ENCODE measurements at regions not wholly inside any gene's neighbourhood (a gene's known extent, or its start where the extent isn't known, plus 50 kb on each side); places are given as distances from the start of the nearest gene placed in this dataset.

DNA sequence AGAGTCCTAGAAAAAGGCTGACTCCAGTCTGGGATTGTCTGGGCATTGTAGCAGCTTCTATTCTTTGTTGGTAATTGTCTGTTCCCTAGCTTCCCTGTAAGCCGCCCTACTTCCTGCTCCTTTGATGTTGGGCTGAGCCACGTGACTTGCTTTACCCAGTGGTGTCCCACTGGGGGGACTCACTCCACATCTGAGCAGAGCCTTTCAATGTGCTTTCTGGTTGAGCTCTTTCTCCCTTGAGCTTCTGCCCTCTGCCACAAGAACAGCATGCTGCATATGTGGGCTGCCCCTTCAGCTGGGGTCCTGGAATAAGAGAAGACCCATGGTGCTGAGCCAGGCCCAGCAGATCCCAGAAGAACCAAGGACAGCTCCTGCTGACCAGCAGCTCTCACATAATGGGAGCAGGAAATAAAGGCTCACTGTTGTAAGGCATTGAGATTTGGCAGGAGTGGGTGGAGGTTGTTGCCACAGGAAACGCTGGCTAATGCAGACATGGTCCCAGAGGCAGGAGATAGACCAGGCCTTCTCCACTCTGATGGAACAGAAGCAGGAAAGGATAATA, 276.3 kb upstream of the GJB5 start:
- no peak for DNase-seq (ENCODE audit: low read depth)

DNA sequence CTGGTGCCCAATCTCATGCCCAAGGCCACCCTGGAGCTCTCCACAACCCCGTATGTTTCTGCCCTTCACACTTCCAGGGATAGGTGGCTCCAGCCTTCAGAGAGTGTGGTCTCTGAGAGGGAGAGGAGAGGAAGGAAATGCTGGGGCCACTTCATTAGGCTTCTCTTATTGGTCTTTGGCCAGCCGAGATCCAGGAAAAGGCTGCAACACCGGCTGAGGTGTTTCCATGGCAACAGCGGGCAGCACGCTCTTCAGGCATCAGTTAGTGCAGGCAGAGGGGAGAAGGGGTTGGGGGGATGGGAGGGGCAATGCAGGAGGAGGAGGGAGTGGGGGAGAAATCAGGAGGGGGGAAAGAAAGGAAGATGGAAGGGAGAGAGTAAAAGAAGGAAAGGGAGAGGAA, 275.1 kb upstream of the GJB5 start:
- no peak for DNase-seq (ENCODE audit: low read depth)

DNA sequence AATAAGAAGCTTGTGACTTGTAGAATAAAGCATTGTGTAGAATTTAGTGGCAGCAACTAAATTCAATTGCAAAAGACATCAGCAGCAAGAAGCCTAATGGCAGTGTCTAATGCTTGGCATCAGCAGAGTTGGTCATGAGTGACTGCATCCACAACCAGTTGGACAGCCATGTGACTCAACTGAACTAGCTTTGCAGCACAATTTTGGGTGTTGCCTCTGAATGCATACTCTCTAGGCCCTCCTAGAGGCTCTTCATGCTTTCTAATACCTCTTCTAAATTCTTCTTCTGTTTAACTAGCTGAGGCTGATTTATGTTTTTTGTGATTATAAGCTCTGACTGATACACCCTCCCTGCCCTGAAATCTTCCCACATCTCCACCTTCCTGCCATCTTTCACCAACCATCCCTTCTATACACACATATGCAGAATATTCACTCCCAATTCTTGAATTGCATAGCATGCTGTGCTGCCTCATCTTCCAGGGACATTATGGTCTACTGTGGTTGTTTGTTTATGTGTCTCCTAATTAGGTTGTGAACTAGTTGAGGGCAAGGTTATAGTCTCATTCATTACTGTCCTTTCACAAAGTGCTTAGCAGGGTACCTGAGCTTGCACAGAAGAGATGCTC, 266.7 kb upstream of the GJB5 start:
- DNase-seq (ENCODE audit: low read depth), result no peak

DNA sequence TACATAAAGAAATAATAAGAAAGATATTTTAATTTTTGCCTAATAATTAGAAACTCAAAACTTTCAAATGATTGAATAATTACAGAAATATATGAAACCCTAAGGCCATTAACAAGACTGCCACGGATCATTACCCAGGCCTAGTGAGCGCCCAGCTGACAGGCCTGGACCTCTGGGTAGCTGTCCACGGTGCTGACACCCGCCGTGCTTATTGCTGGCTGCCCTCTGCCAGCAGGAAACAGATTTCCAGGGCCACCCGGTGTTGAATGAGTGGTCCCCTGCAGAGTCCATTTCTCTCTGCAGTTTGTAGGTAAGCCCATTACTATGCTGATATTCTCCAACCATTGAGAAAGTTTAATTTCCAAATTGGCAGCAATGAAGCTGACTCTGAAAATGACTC, 254.4 kb upstream of the GJB5 start:
- no peak for DNase-seq (ENCODE audit: low read depth)

DNA sequence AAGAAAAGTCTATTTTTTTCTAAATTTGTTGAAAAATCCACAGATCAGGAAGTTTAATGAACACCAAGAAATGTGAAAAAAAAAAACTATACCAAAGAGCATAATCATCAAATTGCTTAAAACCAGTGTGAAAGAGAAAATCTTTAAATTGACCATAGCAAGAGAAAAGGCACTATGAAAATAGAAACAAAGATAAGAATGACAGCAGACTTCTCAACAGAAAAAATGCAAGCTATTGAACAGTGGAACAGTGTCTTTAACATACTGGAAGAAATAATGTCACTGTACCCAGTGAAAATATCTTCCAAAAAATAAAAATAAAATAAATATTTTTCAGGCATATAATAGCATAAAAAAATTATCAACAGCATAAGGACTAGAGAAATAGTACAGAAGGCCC, 243.0 kb upstream of the GJB5 start:
- DNase-seq (ENCODE audit: low read depth), result no peak

DNA sequence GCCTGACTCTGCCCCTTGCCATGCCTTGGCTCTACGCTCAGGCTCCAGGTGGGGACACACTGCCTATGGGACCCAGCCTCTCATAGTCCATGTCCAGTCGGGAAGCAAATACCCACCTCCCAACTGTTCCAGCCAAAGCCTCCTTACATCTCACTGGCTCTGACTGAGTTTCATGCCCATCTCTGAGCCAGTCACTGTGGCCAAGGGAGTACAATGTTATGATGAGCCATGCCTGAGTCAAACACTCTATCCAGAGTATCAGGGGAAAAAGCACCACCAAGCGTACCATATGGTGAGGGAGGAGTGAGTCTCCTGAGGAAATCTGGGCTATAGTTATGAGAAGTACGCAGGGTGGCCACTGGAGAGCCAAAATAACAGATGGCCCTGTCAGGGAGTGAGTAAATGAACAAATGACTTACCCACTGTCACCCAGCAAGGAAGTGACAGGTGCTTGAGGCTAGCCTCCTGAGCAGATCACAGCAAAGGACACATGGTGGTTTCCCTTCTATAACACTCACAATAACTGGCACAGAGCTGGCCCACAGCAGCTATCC, 236.6 kb upstream of the GJB5 start:
- DNase-seq (ENCODE audit: low read depth), result no peak

DNA sequence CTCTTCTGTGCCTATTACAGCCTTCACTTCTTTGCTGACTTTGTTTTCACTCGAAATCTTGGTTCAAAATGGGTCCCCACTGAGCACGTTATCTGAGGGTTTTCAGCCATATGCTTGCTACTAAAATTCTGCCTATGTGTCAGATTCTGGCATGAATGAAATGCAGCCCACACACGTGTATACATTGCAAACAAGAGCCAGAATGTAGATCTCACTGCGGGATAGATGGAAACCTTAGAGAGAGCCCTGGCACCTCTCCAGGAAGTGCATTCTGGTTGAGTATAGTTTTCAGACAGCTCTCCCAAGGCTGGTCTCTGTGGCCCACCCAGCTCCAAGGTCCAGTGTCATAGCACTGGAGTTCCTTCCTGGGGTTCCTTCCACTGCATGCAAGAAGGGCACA, 234.7 kb upstream of the GJB5 start:
- no peak for DNase-seq (ENCODE audit: low read depth)

DNA sequence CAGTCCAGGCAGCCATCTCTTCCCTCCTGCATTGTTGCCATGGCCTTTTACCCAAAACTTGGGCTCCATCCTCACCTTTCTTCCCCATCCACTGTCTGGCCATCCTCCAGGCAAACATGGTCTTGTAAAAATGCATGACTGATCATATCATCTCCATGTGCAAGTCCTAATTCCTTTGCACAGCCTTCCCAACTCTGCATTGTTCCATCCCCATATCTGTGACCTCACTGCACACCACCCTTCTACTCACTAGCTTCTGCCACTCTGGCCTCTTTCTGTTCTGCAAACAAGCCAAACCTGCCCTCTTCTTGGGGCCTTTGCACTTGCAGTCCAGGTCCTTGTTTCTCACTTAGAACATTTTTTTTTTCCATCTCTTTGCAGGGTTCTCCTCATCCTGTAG, 230.1 kb upstream of the GJB5 start:
- no peak for DNase-seq (ENCODE audit: low read depth)

DNA sequence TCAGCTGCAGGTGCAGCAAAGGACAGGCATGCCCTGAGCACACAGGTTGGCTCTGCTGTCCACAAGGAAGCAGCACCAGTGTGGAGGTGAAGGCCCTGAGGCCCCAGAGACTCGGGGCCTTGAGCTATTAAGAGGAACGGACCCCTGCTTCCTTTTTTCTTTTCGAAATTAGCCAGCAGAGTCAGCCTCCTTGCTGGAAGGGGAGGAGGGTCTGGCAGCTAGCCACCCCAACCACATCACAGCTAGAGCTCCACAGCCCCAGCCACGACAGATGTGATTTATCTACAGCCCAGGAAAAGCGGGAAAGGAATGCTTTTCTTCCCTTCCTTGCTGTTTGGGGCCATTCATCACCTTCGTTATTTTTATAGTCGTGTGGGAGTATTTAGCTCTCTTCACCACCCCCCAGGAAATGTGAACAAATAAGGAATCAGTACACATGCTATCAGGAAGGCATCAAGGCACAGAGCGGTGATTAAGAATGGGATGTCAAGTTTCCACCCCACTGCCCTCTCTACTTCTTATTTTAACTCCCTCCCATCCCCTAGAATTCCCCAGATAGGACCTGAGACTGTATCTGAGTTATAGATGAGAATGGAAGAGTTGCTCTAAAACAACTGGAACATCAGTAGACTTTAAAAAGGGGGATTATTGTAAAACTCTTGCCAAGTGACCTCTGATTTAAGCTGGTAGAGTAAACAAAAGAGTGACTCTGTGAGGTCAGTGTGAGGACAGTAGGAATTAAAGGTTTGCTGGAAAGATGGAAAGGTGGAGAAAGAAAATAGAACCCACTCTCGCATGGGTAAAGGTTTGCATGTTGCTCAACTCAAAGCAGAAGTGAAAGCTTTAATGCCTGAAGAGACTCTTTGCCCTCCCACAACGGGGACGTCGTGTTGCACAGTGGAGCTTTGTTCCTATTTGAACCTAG, 224.7 kb upstream of the GJB5 start:
- no peak for DNase-seq (ENCODE audit: low read depth)

DNA sequence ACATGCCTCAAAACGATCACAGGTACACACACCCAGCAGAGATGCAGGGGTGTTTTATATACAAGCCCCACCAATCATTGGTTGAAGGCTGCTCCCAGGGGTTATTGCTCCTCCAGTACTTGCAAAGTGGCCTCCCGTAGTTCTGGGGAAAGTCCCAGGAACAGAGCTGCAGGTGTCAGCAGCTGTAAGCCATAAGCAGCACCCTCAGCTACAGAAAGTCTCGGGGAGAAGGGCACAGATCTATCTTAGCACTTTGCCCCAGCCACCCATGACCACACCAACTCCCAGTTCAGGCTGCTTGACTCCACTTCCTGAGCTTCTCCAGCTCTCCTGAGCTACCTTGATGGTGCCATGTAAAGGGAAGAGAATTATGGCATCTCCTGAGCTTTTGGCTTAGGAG, 222.7 kb upstream of the GJB5 start:
- DNase-seq (ENCODE audit: low read depth), result no peak

DNA sequence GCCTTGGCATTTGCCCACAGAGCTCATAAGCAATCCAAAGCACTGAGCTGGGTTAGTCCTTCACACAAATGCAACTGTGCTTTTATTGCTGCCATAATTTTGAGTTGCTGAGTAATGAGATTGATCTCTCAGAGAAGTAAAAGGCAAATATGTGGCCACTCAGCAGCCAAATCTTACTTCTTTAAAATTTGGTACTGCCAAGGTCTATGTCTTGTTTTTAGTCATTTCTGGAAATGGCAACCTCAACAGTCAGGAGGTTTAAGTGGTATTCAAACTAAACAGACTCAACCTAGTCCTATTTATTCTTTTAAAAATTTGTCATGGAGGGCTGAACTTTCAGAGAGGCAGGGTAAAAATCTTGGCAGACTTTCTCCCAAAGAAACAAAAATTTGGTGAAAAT, 216.4 kb upstream of the GJB5 start:
- DNase-seq (ENCODE audit: low read depth), result no peak

DNA sequence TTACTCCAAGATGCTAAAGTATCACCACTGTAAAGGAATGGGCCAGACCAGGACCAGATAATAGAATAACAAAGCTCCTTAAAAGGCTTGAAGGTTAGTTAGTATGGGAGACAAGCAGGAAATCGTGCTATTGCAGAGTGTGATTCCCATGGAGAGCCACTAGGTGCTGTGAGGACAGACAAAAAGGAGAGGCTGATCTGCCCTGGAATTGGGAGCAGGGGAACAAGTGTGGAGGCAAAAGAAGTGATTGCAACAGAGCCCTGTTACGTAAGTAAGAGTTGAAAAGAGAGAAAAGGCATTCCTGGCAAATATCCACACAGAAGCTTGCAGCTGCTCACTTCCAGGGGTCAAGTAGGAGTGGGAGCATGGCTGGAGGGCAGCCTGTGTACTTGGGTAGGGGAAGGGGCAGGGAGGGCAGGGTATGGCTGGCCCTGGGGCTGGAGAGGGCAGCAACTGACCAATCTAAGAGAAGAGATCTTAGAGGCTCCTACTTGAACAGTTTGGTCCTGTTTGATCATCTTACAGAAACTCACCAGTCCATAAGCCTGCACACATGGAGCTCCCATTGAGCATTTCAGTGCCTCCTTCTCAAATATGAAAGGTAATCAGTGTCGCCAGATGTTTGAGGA, 207.7 kb upstream of the GJB5 start:
- DNase-seq (ENCODE audit: low read depth), result no peak

DNA sequence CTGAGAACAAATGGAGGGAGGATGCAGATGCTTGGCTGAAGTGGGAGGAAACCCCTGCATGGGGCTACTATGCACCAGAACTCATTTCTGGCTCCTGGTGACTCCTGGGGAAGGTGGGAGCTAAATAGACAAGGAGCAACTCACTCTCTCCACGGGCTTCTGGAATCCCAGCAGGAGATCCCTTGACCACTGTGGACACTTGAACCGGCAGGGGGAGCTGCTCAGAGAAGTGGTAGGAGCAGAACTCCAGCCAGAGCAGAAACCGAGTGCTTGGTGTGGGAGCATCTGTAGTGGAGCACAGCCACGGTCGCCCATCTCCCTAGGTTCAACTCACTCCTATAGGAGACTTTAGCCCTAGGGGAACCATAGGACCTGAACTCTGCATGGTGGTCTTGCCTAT, 205.6 kb upstream of the GJB5 start:
- no peak for DNase-seq (ENCODE audit: low read depth)

DNA sequence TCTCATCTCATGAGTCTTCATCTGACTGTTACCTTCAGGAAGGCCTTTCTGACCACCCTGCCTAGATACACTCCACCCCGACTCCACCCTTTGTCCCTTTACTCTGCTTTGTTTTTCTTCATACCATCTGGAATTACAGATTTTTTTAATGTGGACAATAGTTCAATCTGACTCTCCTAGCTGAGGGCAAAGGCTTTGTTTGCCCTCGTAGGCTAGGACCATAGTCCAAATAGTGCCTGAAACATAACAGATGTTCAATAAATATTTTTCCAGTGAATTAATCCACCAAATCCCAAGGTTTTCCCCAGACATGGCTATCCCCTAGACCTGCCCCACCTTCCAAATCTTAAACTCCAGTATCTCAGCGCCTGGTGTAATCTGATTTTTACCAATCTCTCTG, 176.5 kb upstream of the GJB5 start:
- DNase-seq (ENCODE audit: low read depth), result no peak

DNA sequence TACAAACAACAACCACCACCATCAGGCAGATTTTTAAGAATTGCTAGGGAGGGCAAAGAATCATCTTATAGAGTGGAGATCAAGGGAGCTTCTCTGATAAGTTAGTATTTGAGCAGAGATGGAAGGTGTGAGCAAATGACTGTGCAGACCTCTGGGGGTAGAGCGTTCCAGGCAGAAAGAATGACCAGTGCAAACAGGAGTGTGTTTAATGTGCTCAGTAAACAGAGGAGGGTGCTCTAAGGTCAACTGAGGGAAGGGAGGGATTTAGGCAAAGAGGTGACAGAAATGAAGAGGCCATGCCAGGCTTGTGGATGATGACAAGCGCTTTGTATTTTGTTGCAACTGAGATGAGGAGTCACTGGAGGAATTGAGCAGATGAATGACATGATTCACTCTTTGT, 172.5 kb upstream of the GJB5 start:
- DNase-seq (ENCODE audit: low read depth), result no peak

DNA sequence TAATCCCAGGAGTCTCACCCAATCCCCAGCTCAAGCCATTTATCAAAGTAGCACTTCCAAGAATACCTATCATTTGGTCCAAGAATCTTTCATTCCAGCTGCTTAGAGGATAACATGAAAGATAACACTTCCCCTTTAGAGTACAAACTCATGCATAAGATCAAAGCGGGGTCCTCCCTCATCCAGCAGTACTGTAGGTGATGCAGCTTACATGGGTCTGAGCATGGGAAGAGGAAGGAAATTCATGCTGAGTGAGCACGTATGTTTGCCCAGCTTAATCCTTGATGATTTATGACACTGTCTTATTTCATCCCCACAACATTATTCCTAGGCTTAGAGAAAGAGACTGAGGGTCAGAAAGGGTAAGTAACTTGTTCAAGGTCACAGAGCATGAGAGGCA, 167.1 kb upstream of the GJB5 start:
- no peak for DNase-seq (ENCODE audit: low read depth)

DNA sequence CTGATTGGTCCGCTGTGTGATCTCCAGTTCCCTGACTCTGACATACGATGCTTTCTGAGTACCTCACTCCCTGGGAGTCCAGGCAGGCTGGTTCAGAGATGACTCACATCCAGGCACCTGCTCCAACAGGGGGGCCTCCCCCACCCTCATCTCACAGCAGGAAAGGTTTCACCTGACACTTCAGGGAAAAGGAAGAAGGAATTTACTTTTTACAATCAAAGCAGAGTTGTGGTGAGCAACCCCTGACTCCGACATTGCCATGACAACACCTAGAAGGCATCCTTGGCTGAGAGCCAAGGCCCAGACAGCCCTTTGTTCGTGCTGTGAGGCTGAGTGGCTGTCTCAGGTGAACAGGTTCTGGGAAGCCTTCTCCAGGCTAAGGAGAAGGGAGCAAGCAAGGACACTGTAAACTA, 164.6 kb upstream of the GJB5 start:
- DNase-seq (ENCODE audit: low read depth), result no peak

DNA sequence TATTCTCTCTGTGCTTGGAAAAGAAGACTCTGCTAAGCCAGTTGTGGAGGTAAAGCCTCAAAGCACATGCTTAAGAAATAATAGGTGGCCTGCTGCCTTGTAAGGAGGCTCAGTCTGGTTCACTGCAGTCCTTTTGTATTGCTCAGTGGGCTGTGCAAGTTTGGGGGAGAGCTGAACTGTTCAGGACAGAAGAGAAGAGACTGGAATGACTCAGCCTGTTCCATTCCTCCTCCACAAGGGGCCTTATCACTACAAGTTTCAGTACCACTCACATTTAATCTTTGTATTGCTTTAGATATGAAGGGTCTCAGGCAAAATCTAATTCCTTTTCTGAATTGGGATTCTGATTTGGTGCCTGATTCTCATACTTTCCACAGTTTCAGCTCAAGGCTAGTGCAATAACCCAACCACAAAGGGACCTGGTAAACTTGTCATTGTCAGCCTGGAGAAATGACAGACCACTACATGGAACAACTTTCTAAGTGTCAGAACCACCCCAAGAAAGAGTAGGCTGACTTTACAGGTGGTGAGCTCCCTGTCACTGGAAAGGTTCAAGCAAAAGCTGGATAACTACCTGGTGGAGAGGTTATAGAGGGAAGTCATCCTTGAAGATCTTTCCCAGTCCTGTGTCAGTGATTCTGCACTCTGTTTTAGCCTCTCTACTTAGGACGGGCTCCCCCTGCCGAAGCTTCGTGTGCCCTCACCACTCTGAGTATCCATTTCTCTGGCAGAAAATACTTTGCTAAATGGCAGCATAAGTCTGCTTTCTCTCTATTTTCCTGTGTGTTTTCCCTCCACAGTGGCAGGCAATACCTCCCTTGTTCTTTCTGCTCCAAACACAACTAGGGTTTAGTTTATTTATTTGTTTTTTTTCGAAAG, 162.9 kb upstream of the GJB5 start:
- DNase-seq (ENCODE audit: low read depth), result no peak

DNA sequence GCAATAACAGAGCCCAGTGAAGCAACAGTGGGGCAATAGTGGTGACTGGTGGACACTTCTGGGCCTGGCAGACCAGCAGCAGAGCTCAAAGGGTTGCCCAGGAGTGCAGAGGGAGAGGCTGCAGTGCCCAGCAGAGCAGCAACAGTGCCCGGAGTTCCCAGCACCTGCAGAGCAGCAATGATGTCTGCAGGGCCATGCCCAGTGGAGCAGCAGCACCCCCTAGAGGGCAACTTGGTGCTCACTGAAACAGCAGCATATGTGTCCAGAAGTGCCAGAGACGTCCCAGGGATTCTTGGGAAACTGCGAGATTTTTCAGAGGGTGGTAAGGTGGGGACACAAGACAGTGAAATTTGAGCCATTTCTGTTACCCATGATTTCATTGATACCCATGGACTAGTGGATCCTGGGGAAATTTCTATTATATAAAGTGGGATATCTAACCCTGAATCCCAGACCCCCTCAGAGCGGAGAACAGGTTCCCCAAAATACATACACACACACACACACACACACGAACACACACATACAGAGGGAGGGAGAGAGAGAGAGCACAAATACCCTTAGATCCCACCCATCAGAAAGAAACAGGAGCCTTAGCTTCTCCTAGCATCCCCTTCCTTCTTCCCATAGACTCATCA, 156.9 kb upstream of the GJB5 start:
- no peak for DNase-seq (ENCODE audit: low read depth)

DNA sequence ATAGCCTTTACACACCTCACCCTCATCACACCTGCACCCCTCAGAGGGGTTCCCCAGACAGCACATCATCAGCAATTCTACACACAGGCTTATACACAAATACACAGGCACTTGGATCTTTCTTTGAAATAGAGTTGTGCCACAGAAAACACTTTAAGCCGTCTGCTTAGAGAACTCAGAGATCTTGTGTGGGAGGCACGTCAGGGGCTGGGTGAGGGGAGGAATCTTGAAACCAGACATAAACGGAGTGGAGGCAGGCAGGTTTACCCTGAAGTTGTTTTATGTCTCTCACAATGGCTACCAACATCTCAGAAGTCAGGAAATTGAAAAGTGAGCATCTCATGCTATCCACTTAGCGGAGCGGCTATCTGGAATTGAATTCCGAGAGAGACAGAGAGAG, 151.9 kb upstream of the GJB5 start:
- DNase-seq (ENCODE audit: low read depth), result no peak

DNA sequence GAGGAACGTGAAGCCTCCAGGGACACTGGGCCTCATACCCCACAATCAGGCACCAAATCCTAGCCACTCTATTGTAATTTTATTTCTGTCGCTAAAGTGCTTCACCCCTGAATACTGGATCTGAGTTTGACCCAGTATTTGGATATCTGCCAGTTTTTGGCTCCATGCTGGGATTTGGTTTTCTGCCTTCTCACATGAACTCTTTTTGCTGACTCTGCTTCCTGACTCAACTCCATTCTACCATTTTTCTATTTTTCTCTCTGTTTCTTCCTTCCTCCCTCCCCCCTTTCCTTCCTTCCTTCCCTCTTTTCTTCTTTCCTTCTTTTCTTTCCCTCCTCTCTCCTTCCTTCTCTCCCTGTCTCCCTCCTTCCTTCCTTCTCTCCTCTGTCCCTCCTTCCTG, 151.3 kb upstream of the GJB5 start:
- no peak for DNase-seq (ENCODE audit: low read depth)

Measured in stimulated activated CD4-positive, alpha-beta T cell treated with anti-CD3 and anti-CD28 coated beads, Interleukin-2, amount 100 ng/mL, for 4 hours (primary cell).